Uterus (tissue), 3 donors: ENCODE measurements at regions not wholly inside any gene's neighbourhood (a gene's known extent, or its start where the extent isn't known, plus 50 kb on each side); places are given as distances from the start of the nearest gene placed in this dataset.
"Not testable (repeated sequence)": the region's sequence is repeated elsewhere in the genome, so short reads cannot be mapped to it uniquely, and the experiment has no call there.

ENCODE experiments used
- DNase-seq, 2 donors: peaks; one replicate each; pipeline ENCODE4 v3.0.0-alpha.2; 2019 to 2020
- H3K27ac ChIP-seq, 2 donors: fragments of 200-600 bp; sonication (generic); 1 replicate in 1 of 2; 2 replicates in 1 of 2; pipeline ENCODE4 v1.5.1; 2016 to 2018
- H3K27me3 ChIP-seq, 2 donors: fragments of 200-600 bp; sonication (generic); one replicate each; pipeline ENCODE4 v1.5.1; 2018 to 2019; ENCODE audit warnings: control low read depth in 1 of 2
- H3K36me3 ChIP-seq, 2 donors: fragments of 200-600 bp; sonication (generic); one replicate each; pipeline ENCODE4 v1.5.1; 2019; ENCODE audit warnings: control low read depth in 1 of 2
- H3K4me1 ChIP-seq, 2 donors: fragments of 200-600 bp; sonication (generic); one replicate each; pipeline ENCODE4 v1.5.1; 2018 to 2019; ENCODE audit warnings: control low read depth in 1 of 2
- H3K4me3 ChIP-seq, 2 donors: fragments of 200-600 bp; sonication (generic); 1 replicate in 1 of 2; 2 replicates in 1 of 2; pipeline ENCODE4 v1.5.1; 2018 to 2019; ENCODE audit warnings: mild to moderate bottlenecking in 1 of 2
- H3K9me3 ChIP-seq, 2 donors: fragments of 200-600 bp; sonication (generic); one replicate each; pipeline ENCODE4 v1.5.1; 2019; ENCODE audit warnings: control low read depth in 1 of 2
- POLR2A ChIP-seq, 2 donors: fragments of 450-650 bp; IDR thresholded peaks; one replicate each; pipeline ENCODE4 v1.6.1; 2016; ENCODE audit warnings: antibody characterized with exemption in 2 of 2, mild to moderate bottlenecking in 1 of 2, moderate library complexity in 1 of 2
- intact Hi-C: fragments of 100-400 bp; cut with DNase I; formaldehyde crosslinking; loops from one replicate; pipeline ENCODE4 v1.15.1; 2023; ENCODE audit warnings: low total_unique reads
- TF ChIP-seq, protein P1 (sequence below), 4 experiments: fragments of 200-600 bp in 2 of 4; fragments of 450-650 bp in 2 of 4; sonication (generic) in 2 of 4; IDR thresholded peaks; one replicate each; pipeline ENCODE4 v1.5.1; 2016 to 2019; ENCODE audit warnings: antibody characterized with exemption in 4 of 4, mild to moderate bottlenecking in 2 of 4, moderate library complexity in 1 of 4
- donor health status: DM: yes; HTN: yes; CAD: no.

- TF ChIP-seq POLR2A (IDR thresholded peaks at IDR 0.05), result no peak
- TF ChIP-seq, protein P1, sequence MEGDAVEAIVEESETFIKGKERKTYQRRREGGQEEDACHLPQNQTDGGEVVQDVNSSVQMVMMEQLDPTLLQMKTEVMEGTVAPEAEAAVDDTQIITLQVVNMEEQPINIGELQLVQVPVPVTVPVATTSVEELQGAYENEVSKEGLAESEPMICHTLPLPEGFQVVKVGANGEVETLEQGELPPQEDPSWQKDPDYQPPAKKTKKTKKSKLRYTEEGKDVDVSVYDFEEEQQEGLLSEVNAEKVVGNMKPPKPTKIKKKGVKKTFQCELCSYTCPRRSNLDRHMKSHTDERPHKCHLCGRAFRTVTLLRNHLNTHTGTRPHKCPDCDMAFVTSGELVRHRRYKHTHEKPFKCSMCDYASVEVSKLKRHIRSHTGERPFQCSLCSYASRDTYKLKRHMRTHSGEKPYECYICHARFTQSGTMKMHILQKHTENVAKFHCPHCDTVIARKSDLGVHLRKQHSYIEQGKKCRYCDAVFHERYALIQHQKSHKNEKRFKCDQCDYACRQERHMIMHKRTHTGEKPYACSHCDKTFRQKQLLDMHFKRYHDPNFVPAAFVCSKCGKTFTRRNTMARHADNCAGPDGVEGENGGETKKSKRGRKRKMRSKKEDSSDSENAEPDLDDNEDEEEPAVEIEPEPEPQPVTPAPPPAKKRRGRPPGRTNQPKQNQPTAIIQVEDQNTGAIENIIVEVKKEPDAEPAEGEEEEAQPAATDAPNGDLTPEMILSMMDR (IDR thresholded peaks at IDR 0.05), result no peak
- no peaks in the 10 kb centered on the region for H3K9me3 ChIP-seq
- intact Hi-C loops, result no loop called here
These were observed 218.9 kb downstream of the USP22 start for GRCh38 chr17:20823905-20824304.

DNA sequence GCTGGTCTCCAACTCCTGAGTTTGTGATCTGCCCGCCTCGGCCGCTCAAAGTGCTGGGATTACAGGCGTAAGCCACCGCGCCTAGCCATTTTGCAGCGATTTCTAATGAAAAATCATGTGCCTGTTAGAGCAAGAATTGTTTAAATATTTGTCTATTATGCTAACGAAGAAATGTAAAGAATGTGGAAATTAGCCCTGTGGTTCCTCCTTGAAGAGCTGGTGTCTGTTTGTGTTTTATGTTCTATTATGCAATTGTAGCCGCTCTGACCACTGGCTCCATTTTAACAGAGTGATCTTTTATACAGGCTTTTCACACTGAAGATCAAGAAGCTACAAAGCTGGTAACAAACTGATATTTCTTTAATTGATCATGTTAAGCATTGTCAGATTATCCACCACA lies 217.3 kb downstream of the USP22 start:
- H3K36me3 ChIP-seq, result no peaks in the 10 kb centered on the region
- intact Hi-C loops, result no loop called here
- H3K9me3 ChIP-seq, result no peaks in the 10 kb centered on the region
- no peaks in the 10 kb centered on the region for H3K27me3 ChIP-seq
- H3K4me3 ChIP-seq, result no peak overlapping the region
- H3K27ac ChIP-seq, result no peak overlapping the region
- TF ChIP-seq POLR2A (IDR thresholded peaks at IDR 0.05), result no peak
- TF ChIP-seq, protein P1 (IDR thresholded peaks at IDR 0.05), result no peak
- no peaks in the 10 kb centered on the region for H3K4me1 ChIP-seq
- DNase-seq, result no peak

More at GRCh38 chr17:20823905-20824304, 218.9 kb downstream of the USP22 start:
- Histone ChIP-seq H3K4me3 (no peak overlapping the region), H3K4me1 (no peaks in the 10 kb centered on the region), H3K27ac (no peak overlapping the region), H3K27me3 (no peaks in the 10 kb centered on the region), H3K36me3 (no peaks in the 10 kb centered on the region)
- no peak for DNase-seq

GRCh38 chr17:20840453-20840852 lies 202.4 kb downstream of the USP22 start:
- intact Hi-C loops, H3K4me1 ChIP-seq, H3K36me3 ChIP-seq, DNase-seq, H3K27ac ChIP-seq, H3K9me3 ChIP-seq: not testable (repeated sequence)
- Histone ChIP-seq H3K27me3 (peaks cover 0 to 37% of the 10 kb centered on the region in 2 donors), H3K4me3 (peak overlapping the region in 1 of 2 donors; percentile 6)

DNA sequence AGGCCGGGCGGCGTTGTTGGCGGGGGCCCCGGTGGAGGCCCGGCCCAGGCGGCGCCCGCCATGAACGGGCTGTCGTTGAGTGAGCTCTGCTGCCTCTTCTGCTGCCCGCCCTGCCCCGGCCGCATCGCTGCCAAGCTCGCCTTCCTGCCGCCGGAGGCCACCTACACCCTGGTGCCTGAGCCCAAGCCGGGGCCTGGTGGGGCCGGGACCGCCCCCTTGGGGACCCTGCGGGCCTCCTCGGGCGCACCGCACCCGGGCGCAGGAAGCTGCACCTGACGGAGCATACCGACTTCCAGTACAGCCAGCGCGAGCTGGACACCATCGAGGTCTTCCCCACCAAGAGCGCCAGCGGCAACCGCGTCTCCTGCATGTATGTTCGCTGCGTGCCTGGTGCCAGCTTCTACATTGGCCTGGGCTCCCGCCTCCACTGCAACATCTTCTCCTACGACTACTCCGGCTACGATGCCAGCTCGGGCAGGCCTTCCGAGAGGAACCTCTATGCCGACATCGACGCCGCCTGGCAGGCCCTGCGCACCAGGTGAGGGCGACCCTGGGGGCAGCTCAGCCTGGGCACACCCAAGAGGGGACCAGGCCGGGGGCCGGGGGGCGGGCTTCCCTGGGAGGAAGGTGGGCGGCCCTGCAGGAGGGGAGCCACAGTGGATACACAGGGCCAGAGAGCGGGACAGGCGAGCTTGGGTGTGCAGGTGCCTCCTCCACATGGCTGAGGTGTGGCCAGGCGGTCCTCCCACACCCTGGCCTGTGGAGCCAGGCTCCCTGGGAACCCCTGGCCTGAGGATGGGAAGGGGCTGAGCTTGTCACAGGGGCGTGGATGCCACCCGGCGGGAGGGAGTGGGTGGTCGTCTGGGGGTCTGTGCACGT lies 201.6 kb downstream of the USP22 start:
- H3K36me3 ChIP-seq, H3K4me1 ChIP-seq, DNase-seq, intact Hi-C loops, H3K9me3 ChIP-seq, H3K27ac ChIP-seq: not testable (repeated sequence)
- H3K4me3 ChIP-seq, result peak overlapping the region in 1 of 2 donors; percentile 6
- peaks cover 0 to 43% of the 10 kb centered on the region in 2 donors for H3K27me3 ChIP-seq

DNA sequence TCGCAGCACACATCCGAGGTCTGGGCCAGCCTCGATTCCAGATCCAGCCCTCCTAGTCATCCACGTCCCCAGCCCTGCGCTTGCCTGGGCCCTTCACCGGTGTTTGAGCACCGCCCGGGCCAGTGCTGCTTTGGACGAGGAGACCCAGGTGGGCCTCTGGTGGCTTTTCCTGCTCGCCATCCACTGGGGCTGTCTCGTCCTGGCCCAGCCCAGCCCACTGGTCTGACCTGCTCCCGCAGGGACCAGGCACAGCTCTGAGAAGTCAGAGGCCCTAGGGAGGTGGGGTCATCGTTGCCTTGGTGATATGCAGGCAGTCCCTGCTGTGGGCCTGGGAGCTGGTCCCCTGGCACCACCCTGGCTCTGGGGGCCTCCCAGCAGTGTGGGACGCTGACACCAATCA lies 200.8 kb downstream of the USP22 start:
- intact Hi-C loops, result not testable (repeated sequence)
- H3K27me3 ChIP-seq, result peaks cover 0 to 37% of the 10 kb centered on the region in 2 donors

DNA sequence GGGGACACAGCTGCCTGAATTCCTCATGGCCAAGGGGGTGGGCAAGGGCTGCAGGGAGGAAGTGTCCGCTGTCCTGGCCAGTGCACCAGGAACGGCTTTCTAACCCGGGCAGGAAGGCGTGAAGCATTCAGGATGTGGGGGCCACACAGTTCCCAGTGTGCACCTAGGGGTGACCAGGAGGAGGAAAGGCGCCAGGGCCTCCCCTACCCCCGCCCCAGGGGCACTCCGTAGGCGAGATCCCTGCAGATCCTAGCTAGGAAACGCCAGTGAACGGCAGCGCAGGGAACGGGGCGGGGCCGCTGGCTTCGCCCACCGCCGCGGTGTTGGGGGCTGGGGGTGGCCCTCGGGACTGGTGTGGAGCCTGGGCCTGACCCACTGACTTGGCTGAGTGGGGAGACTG lies 199.6 kb downstream of the USP22 start:
- DNase-seq, H3K36me3 ChIP-seq, H3K27ac ChIP-seq, H3K4me3 ChIP-seq, intact Hi-C loops, H3K4me1 ChIP-seq, H3K9me3 ChIP-seq: not testable (repeated sequence)
- H3K27me3 ChIP-seq, result peaks cover 0 to 31% of the 10 kb centered on the region in 2 donors

More for the DNA sequence above, 200.8 kb downstream of the USP22 start:
- H3K27ac ChIP-seq, DNase-seq, H3K9me3 ChIP-seq, H3K4me1 ChIP-seq, H3K36me3 ChIP-seq, H3K4me3 ChIP-seq: not testable (repeated sequence)

- DNase-seq, H3K4me3 ChIP-seq, H3K9me3 ChIP-seq, H3K4me1 ChIP-seq, intact Hi-C loops, H3K27ac ChIP-seq, H3K36me3 ChIP-seq: not testable (repeated sequence)
- peaks cover 0 to 31% of the 10 kb centered on the region in 2 donors for H3K27me3 ChIP-seq
These were observed 198.8 kb downstream of the USP22 start for GRCh38 chr17:20843799-20844553.
